ENCODE measurements at regions not wholly inside any gene's neighbourhood (a gene's known extent, or its start where the extent isn't known, plus 50 kb on each side); places are given as distances from the start of the nearest gene placed in this dataset.

- DNase-seq = no peak
Measured at GRCh38 chr2:122357998-122358397, 602.5 kb downstream of the TSN start.

DNA sequence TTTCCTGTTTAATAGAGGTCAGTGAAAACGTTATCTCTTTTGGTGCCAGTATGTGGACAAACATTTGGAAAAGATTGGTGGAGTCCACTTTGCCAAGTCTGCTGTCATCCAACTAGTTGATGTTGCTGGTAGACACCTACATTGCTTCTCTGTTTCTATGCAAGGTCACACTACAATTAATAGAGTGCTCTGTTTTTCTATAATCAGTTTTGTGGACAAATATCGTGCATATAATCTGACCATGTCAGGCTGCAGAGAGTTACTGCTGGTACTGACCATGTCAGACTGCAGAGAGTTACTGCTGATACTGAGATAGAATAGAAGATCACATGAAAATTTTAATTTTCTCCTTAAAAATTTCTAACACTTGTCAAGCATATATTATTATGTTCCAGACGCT is 603.3 kb downstream of the TSN start:
- no peak for DNase-seq

DNA sequence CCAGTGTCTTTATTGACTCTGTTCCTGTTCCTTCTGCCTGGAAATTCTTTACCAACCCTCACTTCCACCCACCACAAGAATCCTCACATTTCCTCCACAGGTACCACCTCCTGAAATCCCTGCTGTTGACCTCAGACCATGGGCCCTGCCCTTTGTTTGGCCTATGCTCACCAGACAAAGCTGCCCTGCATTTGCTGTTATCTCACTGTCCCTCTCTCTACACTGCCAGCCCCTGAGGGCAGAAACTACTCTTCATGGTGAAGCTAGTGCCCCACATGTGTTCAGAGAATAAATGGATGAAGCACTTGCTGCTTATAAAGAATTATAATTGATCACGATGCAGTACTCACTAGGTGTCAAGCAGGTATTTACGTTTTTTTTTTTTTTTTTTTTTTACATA is 608.4 kb downstream of the TSN start:
- DNase-seq = no peak

GRCh38 chr2:122366427-122366826 is 611.0 kb downstream of the TSN start:
- DNase-seq = no peak

- DNase-seq = no peak
Measured at GRCh38 chr2:122366969-122367645, 611.7 kb downstream of the TSN start.

DNA sequence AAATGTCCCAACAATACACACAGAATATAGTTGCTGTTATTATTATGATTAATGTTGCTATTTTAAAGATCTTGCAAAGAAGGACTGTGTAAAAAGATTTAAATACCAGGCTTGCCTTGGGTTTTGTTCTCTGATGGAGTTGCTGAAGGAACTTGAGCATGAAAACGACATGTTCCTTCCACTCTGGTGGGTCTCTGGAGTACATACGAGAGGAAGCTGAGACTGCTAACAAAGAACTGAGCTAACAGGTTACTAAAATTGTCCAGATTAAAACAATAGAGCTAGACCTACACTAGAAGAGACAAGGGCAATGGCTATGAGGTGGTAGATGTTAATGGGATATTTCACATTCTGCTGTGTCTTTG is 612.2 kb downstream of the TSN start:
- no peak for DNase-seq

DNA sequence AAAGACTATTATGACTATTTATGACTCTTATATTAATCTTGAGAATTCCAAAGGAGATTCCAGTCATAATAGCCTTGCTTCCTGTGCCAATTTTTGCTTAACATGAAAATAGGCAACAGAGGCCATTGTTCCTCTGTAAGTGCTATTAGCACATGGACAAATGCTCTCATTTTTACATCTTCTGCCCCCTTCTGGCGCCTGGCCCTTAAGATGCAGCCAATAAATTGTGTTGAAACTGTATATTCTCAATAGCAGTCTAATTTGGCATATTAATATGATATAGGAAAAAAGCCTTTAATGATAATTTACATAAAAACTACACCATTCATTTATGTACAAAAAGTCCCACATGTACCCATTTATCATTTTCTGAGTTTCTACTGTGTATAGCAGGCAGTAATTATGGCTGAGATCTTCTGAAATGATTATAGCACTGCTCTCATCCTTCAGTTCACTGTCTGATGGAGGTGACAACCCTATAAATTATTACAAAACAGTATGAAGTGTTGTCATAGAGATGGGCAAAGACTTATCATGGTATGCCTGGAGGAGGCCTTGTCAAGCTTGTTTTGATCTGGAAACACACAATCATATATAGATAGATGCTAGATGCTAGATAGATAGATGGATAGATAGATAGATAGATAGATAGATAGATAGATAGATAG is 613.3 kb downstream of the TSN start:
- no peak for DNase-seq

DNA sequence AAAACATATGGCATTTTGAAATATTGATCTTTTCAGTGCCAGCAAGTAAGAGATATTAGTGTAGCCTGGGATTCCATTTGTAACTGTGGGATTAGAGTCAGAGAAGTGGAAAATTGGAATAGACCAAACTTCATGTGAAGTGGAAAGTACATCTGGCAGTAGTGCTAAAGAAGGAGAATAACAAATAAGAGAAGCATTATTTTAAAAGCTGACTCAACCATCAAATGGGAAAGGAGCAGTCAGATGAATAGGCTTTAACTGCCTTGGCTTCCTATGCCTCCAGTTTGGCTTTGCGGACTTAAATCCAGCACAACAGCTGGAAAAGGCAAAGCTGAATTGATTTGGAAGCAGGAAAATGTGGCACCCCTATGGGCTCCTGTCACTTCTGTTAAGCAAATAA is 623.1 kb downstream of the TSN start:
- no peak for DNase-seq

DNA sequence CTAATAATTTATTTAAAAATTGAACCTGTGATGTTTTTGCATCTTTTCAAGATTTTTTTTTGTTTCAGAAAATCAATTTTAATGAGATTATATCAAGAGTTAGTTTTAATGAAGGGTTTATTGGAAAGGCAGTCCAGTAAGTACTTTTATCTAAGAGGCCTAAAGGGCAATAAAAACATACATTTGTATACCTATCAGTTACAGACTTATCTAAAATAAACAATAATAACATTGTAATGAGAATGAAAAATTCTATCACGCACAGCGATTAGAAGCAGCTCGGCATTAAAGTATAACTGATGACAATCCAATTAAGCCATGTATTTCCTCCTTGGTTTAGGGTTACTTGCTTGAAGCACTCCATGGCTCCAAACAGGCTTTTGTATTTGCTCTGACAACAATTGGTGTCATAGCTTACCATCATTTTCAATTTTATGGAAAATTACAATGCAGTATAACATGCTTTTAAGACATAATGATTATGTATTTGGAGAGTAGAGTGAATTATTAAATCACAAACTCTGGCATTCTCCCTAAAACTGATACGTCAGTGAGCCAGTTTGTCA is 629.4 kb downstream of the TSN start:
- no peak for DNase-seq

DNA sequence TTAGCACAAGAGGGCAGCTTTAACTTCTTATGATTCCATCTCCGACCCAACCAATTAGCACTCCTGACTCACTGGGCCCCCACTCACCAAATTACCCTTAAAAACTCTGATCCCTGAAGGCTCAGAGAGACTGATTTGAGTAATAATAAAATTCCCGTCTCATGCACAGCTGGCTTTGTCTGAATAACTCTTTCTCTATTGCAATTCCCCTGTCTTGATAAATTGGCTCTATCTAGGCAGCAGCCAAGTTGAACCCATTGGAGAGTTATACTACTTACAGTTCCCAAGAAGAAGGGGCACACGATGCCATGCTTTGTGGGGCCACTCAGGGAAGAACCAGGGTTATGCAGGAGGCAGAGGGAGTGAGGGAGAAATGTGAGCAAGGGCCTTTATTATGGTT is 632.8 kb downstream of the TSN start:
- DNase-seq = no peak

DNA sequence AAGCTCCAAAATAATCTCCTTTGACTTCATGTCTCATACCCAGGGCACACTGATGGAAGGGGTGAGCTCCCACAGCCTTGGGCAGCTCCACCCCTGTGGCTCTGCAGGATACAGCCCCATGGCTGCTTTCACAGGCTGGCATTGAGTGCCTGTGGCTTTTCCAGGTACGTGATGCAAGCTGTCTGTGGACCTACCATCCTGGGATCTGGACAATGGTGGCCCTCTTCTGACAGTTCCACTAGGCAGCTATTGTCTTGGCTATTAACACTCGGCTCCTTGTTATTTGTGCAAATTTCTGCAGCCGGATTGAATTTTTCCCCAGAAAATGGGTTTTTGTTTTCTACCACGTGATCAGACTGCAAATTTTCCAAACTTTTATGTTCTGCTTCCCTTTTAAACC is 634.2 kb downstream of the TSN start:
- no peak for DNase-seq

DNA sequence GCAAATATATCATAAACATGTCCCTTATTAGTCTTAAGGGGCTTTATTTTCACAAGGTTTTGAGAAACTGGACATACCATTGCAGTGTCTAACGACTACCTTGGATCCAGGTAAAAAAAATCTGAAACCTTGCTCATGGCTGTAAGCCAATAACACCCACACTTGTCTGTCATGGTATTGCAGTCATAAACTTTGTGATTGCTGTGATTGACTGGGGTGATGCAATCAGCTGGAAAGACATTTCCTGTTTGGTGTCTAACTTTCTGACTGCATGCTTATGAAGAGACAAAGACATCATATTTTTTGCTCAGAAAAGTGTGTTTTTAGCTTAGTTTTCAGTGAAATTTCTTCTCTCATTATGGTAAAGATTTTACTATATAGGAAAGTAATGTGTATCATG is 635.0 kb downstream of the TSN start:
- DNase-seq = peak; percentile 84

GRCh38 chr2:122391726-122392125 is 636.3 kb downstream of the TSN start:
- DNase-seq = peak; percentile 51

DNA sequence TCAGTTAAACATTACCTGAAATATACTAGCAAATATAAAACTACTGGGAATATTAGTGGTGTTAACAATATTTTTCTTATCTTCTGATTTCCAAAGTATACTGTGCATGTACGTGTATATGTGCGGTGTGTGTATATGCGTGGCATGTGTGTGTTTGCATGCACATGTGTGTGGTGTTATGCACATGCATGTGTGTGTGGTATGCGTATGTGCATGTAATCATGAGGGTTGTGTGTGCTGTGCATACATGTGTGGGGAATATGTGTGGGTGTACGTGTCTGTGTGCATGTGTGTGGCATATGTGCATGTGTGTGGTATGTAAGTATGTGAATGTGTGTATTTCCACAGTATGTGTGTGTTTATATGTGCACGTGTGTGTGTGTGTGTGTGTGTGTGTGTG is 640.2 kb downstream of the TSN start:
- DNase-seq = no peak

DNA sequence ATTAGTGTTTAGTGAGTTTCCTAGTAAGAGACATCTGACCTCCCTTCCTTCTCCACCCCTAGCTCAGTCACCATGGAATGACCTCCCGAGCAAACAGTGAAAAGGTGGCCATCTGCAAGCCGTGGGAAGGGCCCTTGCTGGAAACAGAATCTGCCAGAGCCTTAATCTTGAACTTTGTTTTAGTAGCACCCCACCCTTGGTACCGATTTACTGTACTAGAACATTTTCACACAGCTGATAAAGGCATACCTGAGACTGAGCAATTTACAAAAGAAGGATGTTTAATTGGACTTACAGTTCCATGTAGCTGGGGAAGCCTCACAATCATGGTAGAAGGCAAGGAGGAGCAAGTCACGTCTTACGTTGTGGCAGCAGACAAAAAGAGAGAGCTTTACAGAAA is 655.8 kb downstream of the TSN start:
- DNase-seq = no peak

DNA sequence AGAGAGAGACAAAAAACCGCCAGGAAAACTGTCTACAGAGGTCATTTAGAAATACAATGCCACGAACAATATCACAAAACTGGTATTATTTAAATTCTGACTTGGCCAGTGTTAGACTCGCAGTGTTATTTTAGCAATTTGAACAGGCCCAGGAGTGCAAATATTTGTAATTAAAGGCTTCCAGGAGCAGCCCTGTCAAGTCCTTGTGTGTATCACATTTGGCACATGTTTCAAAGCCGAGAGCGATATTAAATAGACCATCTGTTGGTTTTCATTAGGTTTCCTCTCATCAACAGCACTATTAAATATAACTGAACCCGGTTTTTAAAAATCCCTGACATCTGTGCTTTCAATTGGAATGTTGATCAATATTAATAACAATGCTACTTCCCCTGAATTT is 656.9 kb downstream of the TSN start:
- DNase-seq = no peak

- peak; percentile 5 for DNase-seq
Measured at GRCh38 chr2:122414902-122415301, 659.5 kb downstream of the TSN start.

DNA sequence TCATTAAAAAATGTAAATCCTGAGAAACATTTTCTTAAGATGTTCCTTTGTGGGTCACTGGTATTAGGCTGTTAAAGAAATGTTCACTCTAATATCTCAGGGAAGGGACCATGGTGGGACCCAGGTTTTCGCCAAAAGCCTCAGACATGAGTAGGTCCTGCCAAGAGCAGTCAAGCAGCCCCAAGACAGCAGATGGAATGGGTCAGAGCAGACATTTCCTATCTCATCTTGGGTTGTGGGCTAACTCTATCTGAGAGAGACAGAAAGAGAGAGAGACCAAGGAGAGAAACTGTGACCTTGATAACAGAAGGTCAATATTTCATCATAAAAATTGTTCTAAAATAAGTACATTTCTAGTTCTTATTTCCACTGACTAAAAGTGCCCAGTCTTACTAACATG is 661.7 kb downstream of the TSN start:
- no peak for DNase-seq

DNA sequence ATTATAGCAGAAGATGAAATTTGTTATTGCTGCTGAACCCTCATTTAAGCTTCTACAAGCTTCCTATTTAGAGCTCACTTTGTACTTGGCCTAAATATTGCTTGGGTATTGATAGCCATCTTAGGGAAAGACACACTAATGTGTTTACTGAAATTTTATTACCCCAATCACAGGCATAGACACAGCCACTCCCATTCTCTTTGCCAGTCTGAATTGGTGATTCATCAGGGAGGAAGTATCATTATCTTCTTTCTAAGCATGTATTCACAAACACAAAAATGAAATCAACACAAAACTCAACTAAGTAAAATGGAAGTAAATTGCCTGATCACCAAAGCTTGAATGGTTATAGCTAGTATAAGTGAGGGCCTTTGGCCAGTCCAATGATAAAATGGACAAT is 666.3 kb downstream of the TSN start:
- no peak for DNase-seq

DNA sequence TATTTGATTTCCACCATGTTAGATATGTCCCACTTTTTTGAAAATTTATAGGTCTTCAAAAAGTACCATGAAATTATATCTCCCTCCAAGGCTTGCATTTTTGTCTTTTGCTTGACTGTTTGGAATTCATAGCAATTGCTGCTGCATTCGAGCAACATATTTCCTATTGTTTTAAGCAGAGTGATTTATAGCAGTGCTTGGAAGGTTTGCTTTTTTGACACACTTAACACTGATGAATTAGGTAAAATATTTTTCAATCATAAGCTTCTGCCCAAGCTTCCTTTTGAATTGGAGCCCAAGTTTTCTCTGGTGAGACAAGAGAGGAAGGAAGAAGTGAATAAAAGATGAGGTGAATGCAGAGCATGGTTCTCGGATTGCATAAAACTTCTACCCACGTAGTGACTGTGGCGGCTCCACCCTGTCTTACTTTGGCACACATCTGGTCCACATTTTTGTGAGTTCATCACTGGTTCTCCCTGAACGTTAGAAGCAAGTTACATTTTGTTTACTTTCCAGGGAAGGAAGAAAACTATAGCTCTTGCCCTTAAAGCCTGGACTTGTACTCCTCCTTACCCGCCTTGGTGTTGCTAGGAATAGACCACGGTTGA is 667.0 kb downstream of the TSN start:
- DNase-seq = no peak

- DNase-seq = no peak
Measured at GRCh38 chr2:122423934-122424333, 668.5 kb downstream of the TSN start.

DNA sequence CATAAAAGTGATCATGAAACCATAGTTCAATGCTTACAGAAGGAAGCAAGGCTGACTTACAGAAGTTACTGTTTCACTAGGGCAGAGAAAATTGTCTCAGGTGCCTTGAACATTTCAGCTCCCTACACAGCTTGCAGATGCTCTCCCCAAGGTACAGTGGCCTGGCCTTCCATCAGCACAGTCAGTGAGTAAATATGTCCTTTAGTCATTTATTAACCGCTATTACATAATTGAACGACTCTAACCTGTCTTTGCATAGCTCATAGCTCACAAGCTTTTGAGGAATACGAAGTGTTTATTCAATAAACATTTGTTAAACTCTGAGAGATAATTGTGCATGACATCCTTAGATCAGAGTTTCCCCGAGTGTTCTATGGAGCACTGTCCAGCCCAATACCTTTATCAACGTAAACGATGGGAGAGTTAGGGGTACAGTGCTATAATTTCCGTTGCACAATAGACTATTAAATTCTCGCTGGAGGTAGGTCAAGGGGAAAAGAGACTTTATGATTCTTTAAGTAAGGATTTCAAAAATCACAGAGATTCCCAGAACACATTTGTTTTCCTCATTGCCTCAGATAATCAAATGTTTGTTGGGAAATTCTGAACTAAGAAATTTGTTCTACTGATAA is 677.8 kb downstream of the TSN start:
- peak; percentile 88 for DNase-seq

DNA sequence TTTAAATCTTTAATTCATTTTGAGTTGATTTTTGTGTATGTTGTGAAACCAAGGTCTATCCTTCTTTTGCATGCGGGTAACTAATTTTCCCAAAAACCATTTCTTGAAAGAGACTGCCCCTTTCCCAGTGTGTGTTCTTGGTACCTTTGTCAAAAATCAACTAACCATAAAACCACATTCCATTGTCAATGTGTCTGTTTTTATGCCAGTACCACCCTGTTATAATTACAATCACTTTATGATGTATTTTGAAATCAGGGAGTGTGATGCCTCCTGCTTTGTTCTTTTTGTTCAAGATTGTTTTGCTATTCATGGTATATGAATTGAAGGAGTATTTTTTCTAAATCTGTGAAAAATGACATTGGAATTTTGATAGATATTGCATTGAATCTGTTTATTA is 689.6 kb downstream of the TSN start:
- DNase-seq = no peak

DNA sequence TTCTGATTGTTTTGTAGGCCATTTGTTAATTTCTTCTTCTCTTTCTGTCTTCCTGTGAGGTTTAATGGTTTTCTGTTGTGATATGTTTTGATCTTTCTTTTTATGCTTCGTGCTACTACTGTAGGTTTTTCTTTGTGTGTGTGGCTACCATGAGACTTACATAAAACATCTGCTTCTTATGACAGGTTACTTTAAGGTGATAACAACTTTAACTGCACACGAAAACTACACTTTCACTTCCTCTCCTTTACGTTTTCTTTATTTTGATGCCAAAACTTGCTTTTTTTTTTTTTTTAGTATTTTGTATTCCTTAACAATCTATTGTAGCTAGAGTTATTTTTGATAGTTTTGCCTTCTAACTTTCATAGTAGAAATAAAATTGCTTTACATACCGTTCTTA is 691.3 kb downstream of the TSN start:
- DNase-seq = no peak
